NT2/D1 (cell line): ENCODE measurements at regions not wholly inside any gene's neighbourhood (a gene's known extent, or its start where the extent isn't known, plus 50 kb on each side); places are given as distances from the start of the nearest gene placed in this dataset.

Source experiments
- YY1 ChIP-seq: IDR thresholded peaks from 2 replicates; pipeline ENCODE4 v1.6.1; 2011; ENCODE audit not compliant: insufficient read length, insufficient read depth
- ZNF274 ChIP-seq: IDR thresholded peaks from 2 replicates; pipeline ENCODE4 v1.6.1; 2011; ENCODE audit warnings: mild to moderate bottlenecking, low read depth, low read length

DNA sequence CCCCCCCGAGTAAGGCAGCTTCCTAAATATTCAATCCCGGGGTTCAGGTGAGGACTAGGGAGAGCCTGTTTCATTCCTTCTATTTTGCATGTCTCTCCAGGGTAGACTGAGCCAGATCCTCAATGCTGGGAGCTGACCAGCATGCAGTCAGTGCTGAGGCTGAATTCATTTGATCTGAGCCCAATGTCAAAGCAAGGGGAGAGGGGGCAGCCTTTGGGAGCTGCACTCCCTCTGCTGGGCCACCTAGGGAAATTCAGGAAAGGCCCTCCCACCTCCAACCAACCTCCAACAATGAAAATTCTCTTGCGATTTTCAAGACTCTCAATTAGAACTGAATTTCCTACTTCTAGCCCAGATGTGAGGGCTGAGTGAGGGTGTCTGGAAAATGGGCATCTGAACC is 371.2 kb downstream of the NPHP4 start:
- TF ChIP-seq ZNF274 (no peak), YY1 (no peak)
